ENCODE measurements at regions not wholly inside any gene's neighbourhood (a gene's known extent, or its start where the extent isn't known, plus 50 kb on each side); places are given as distances from the start of the nearest gene placed in this dataset.

DNA sequence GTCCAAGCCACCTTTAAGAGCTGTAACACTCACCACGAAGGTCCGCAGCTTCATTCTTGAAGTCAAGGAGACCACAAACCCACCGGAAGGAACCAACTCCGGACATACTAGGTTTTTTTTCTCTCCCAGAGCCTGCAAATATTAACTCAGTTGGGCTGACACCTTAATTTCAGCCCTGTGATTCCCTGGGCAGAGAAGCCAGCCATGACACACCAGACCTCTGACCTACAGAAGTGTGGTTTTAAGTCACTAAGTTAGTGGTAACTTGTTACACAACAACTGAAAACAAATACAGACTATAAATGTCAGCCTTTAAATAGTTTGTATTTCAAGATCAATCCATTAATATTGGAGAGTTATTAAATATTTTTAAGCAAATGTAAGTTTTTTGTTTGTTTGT, 855.1 kb downstream of the TMEM182 start:
- no CpG with 5 or more reads among the region's 4 CpGs for WGBS (ENCODE audit: extremely low coverage, insufficient read length, low lambda C conversion rate)
- Histone ChIP-seq H2BK120ac (ENCODE audit: low read depth, low read length, poor library complexity, severe bottlenecking) (no peak overlapping the region), H3K4me2 (ENCODE audit: insufficient read depth, insufficient read length, low read length) (no peak overlapping the region), H3K56ac (ENCODE audit: insufficient read length, low read depth, low read length) (no peak overlapping the region), H4K91ac (ENCODE audit: insufficient read length, low read depth, low read length) (no peak overlapping the region), H3K23me2 (ENCODE audit: insufficient read length, low read depth, low read length, poor library complexity, severe bottlenecking) (no peaks in the 10 kb centered on the region), H2BK12ac (ENCODE audit: insufficient read length, low read depth, low read length) (no peak overlapping the region), H2BK20ac (ENCODE audit: low read depth, low read length, poor library complexity, severe bottlenecking) (no peak overlapping the region), H3K23ac (ENCODE audit: insufficient read length, low read depth, low read length) (no peak overlapping the region), H3K79me2 (ENCODE audit: insufficient read depth, low read length) (no peaks in the 10 kb centered on the region), H2BK15ac (ENCODE audit: low read depth, low read length) (no peak overlapping the region), H3K14ac (ENCODE audit: insufficient read depth, low read length) (no peak overlapping the region), H3K79me1 (ENCODE audit: insufficient read depth, low read depth, low read length, poor library complexity, severe bottlenecking) (no peaks in the 10 kb centered on the region), H3K4ac (ENCODE audit: low read depth, low read length) (no peak overlapping the region), H4K5ac (ENCODE audit: insufficient read length, low read depth, low read length) (no peak overlapping the region), H3K27me3 (ENCODE audit: insufficient read depth, low read length) (no peaks in the 10 kb centered on the region), H3K4me1 (ENCODE audit: insufficient read depth, low read length) (no peaks in the 10 kb centered on the region), H3K9me3 (ENCODE audit: control insufficient read depth, low read depth, low read length) (no peaks in the 10 kb centered on the region), H2AK5ac (ENCODE audit: insufficient read length, low read length) (no peak overlapping the region), H3K27ac (ENCODE audit: insufficient read length, low read depth, low read length) (no peak overlapping the region), H2BK5ac (ENCODE audit: insufficient read length, low read length) (no peak overlapping the region), H4K8ac (replicated peaks; ENCODE audit: insufficient read length, low read depth, low read length) (no peak overlapping the region), H2AFZ (ENCODE audit: low read length) (no peak overlapping the region), H3K9ac (ENCODE audit: extremely low read depth, insufficient read length, low read length) (no peak overlapping the region), H3T11ph (ENCODE audit: low read length) (no peak overlapping the region), H3K18ac (ENCODE audit: insufficient read length, low read depth, low read length) (no peak overlapping the region), H4K20me1 (ENCODE audit: control insufficient read depth, insufficient read depth, insufficient read length) (no peaks in the 10 kb centered on the region)
- Mint-ChIP-seq H3K36me3 (ENCODE audit: insufficient read depth in 1 of 3, low read depth in 3 of 3) (peaks cover 4 to 10% (median 10%) of the 10 kb centered on the region in 3 experiments), H3K27me3 (ENCODE audit: low read depth) (no peaks in the 10 kb centered on the region), H3K4me3 (no peak overlapping the region), H3K9me3 (peaks cover 16 to 19% of the 10 kb centered on the region in 2 experiments; a peak in 4 of 5 replicates), H3K4me1 (no peaks in the 10 kb centered on the region), H3K27ac (no peak overlapping the region)
- TF ChIP-seq, protein P1, sequence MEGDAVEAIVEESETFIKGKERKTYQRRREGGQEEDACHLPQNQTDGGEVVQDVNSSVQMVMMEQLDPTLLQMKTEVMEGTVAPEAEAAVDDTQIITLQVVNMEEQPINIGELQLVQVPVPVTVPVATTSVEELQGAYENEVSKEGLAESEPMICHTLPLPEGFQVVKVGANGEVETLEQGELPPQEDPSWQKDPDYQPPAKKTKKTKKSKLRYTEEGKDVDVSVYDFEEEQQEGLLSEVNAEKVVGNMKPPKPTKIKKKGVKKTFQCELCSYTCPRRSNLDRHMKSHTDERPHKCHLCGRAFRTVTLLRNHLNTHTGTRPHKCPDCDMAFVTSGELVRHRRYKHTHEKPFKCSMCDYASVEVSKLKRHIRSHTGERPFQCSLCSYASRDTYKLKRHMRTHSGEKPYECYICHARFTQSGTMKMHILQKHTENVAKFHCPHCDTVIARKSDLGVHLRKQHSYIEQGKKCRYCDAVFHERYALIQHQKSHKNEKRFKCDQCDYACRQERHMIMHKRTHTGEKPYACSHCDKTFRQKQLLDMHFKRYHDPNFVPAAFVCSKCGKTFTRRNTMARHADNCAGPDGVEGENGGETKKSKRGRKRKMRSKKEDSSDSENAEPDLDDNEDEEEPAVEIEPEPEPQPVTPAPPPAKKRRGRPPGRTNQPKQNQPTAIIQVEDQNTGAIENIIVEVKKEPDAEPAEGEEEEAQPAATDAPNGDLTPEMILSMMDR (conservative IDR thresholded peaks at IDR 0.05), result no peak
- no peak for DNase-seq
